ENCODE measurements at regions not wholly inside any gene's neighbourhood (a gene's known extent, or its start where the extent isn't known, plus 50 kb on each side); places are given as distances from the start of the nearest gene placed in this dataset.

DNA sequence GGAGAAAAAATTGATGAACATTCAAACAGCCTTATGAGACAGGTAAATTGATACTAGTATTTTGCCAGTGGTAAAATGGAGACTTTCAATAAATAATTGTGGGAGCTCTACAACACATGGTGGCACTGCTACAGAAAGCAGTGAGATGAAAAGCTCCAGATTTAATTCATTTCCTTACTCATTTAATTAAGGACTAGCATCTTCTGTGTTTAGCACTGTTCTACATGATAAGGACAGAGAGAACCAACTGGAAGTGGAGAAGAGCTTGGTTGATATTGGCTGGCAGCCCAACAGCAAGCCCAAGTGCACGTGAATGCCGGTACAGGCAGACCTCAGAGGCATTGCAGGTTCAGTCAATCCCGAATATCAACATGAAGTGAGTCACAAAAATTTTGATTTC is 470.4 kb upstream of the MYT1L start:
- DNase-seq (no peak), ATAC-seq (no peak)
- no peak overlapping the region for H3K27ac Mint-ChIP-seq
- peaks cover 0 to 17% (median 4%) of the 10 kb centered on the region in 9 donors for H3K9me3 Mint-ChIP-seq
- H3K36me3 Mint-ChIP-seq = peaks cover 0 to 4% (median 0%) of the 10 kb centered on the region in 3 donors
- H3K4me3 Mint-ChIP-seq = no peak overlapping the region
- POLR2A ChIA-PET = no interaction called here
- no peaks in the 10 kb centered on the region for H3K4me1 Mint-ChIP-seq
- H3K27me3 Mint-ChIP-seq = peaks cover 0 to 29% (median 3%) of the 10 kb centered on the region in 5 donors

GRCh38 chr2:2800697-2801096 is 469.6 kb upstream of the MYT1L start:
- POLR2A ChIA-PET = no interaction called here
- peaks cover 0 to 4% (median 0%) of the 10 kb centered on the region in 3 donors for H3K36me3 Mint-ChIP-seq
- peaks cover 0 to 17% (median 4%) of the 10 kb centered on the region in 9 donors for H3K9me3 Mint-ChIP-seq
- H3K27me3 Mint-ChIP-seq = peaks cover 0 to 29% (median 3%) of the 10 kb centered on the region in 5 donors
- no peak for DNase-seq
- H3K4me1 Mint-ChIP-seq = no peaks in the 10 kb centered on the region
- no peak overlapping the region for H3K4me3 Mint-ChIP-seq
- no peak overlapping the region for H3K27ac Mint-ChIP-seq
- no peak for ATAC-seq

GRCh38 chr2:2800001-2800400 is 468.9 kb upstream of the MYT1L start:
- POLR2A ChIA-PET = no interaction called here
- Mint-ChIP-seq H3K36me3 (peaks cover 0 to 4% (median 0%) of the 10 kb centered on the region in 3 donors), H3K4me3 (no peak overlapping the region), H3K9me3 (peaks cover 0 to 17% (median 4%) of the 10 kb centered on the region in 9 donors), H3K27ac (no peak overlapping the region), H3K27me3 (peaks cover 0 to 23% (median 3%) of the 10 kb centered on the region in 5 donors), H3K4me1 (no peaks in the 10 kb centered on the region)
- DNase-seq = no peak
- no peak for ATAC-seq

DNA sequence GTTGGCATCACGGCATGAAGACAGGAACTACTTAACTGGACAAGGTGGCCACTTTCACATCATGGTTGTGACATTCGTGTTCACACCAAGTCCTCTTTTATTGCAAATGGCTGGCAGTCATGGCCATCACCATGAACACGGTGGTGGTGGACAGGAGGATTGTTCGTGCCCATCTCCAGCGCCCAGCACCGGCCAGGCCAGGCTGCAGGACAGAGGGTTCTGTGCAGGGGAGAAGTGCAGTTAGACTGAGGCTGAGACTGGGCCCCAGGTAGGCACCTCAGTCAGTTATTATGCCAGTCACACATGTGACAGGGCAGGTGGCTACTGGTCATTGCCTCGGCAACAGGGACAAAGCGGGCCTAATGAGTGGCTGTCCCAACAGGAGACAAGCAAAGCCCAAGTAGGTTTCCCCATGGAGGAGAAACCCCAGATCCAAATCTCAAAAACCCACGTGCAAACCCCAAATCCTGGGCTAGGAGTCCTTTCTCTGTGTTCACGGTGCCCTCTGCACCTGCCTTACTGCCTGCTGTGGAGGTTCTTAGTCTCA is 468.1 kb upstream of the MYT1L start:
- peaks cover 0 to 17% (median 3%) of the 10 kb centered on the region in 9 donors for H3K9me3 Mint-ChIP-seq
- H3K36me3 Mint-ChIP-seq = peaks cover 0 to 4% (median 0%) of the 10 kb centered on the region in 3 donors
- no peak overlapping the region for H3K4me3 Mint-ChIP-seq
- POLR2A ChIA-PET = no interaction called here
- H3K27ac Mint-ChIP-seq = no peak overlapping the region
- H3K27me3 Mint-ChIP-seq = peaks cover 0 to 16% (median 0%) of the 10 kb centered on the region in 5 donors
- no peak for ATAC-seq
- no peaks in the 10 kb centered on the region for H3K4me1 Mint-ChIP-seq
- no peak for DNase-seq

GRCh38 chr2:2798337-2798736 is 467.3 kb upstream of the MYT1L start:
- POLR2A ChIA-PET = no interaction called here
- H3K4me3 Mint-ChIP-seq = no peak overlapping the region
- ATAC-seq (no peak), DNase-seq (no peak)
- peaks cover 0 to 17% (median 3%) of the 10 kb centered on the region in 9 donors for H3K9me3 Mint-ChIP-seq
- H3K36me3 Mint-ChIP-seq = peaks cover 0 to 8% (median 0%) of the 10 kb centered on the region in 3 donors
- peaks cover 0 to 16% (median 3%) of the 10 kb centered on the region in 5 donors for H3K27me3 Mint-ChIP-seq
- H3K4me1 Mint-ChIP-seq = no peaks in the 10 kb centered on the region
- no peak overlapping the region for H3K27ac Mint-ChIP-seq

- POLR2A ChIA-PET = no interaction called here
These were observed 466.7 kb upstream of the MYT1L start for GRCh38 chr2:2797797-2798196.

GRCh38 chr2:2796207-2796606 is 465.1 kb upstream of the MYT1L start:
- peaks cover 0 to 4% (median 0%) of the 10 kb centered on the region in 9 donors for H3K9me3 Mint-ChIP-seq
- POLR2A ChIA-PET = no interaction called here
- no peak overlapping the region for H3K27ac Mint-ChIP-seq
- DNase-seq = no peak
- no peaks in the 10 kb centered on the region for H3K4me1 Mint-ChIP-seq
- ATAC-seq = no peak
- H3K36me3 Mint-ChIP-seq = peaks cover 0 to 5% (median 0%) of the 10 kb centered on the region in 3 donors
- no peak overlapping the region for H3K4me3 Mint-ChIP-seq
- H3K27me3 Mint-ChIP-seq = peaks cover 0 to 32% (median 6%) of the 10 kb centered on the region in 5 donors

More at GRCh38 chr2:2797797-2798196, 466.7 kb upstream of the MYT1L start:
- Mint-ChIP-seq H3K36me3 (peaks cover 0 to 8% (median 0%) of the 10 kb centered on the region in 3 donors), H3K9me3 (peaks cover 0 to 13% (median 3%) of the 10 kb centered on the region in 9 donors), H3K27me3 (peaks cover 0 to 21% (median 6%) of the 10 kb centered on the region in 5 donors), H3K4me1 (no peaks in the 10 kb centered on the region), H3K27ac (no peak overlapping the region), H3K4me3 (no peak overlapping the region)
- DNase-seq (no peak), ATAC-seq (no peak)

- Mint-ChIP-seq H3K27me3 (peaks cover 0 to 35% (median 6%) of the 10 kb centered on the region in 5 donors), H3K9me3 (peaks cover 0 to 3% (median 0%) of the 10 kb centered on the region in 9 donors), H3K4me3 (no peak overlapping the region), H3K36me3 (peaks cover 0 to 5% (median 0%) of the 10 kb centered on the region in 3 donors), H3K27ac (no peak overlapping the region), H3K4me1 (no peaks in the 10 kb centered on the region)
- ATAC-seq = no peak
- no peak for DNase-seq
- POLR2A ChIA-PET = no interaction called here
These were observed 464.5 kb upstream of the MYT1L start for GRCh38 chr2:2795438-2796091.

- Mint-ChIP-seq H3K9me3 (no peaks in the 10 kb centered on the region), H3K4me3 (no peak overlapping the region), H3K27me3 (peaks cover 0 to 31% (median 9%) of the 10 kb centered on the region in 5 donors), H3K36me3 (peaks cover 0 to 5% (median 0%) of the 10 kb centered on the region in 3 donors), H3K4me1 (no peaks in the 10 kb centered on the region), H3K27ac (no peak overlapping the region)
- ATAC-seq (no peak), DNase-seq (no peak)
- POLR2A ChIA-PET = no interaction called here
These were observed 463.0 kb upstream of the MYT1L start for GRCh38 chr2:2793925-2794560.

DNA sequence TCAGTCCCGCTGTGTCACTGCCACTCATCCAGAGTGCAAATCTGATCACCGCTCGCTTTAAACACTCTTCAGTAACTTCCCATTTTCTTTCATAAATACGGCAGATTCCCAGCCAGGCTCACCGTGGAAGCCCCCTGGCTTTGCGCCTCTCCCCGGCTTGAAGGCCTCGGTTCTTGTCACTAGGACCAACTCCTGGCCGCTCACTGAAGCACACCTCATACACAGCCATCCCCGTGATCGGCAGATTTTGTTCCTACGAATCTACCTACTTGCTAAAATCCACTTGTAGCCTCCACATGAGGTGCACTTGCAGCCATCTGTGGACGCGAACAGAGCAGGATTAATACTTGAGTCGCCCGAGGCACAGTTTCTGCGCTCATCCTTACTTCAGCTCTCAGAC is 462.4 kb upstream of the MYT1L start:
- Mint-ChIP-seq H3K27ac (no peak overlapping the region), H3K4me3 (no peak overlapping the region), H3K4me1 (no peaks in the 10 kb centered on the region), H3K9me3 (no peaks in the 10 kb centered on the region), H3K36me3 (peaks cover 0 to 5% (median 0%) of the 10 kb centered on the region in 3 donors), H3K27me3 (peaks cover 0 to 30% (median 9%) of the 10 kb centered on the region in 5 donors)
- POLR2A ChIA-PET = no interaction called here
- DNase-seq (no peak), ATAC-seq (no peak)

DNA sequence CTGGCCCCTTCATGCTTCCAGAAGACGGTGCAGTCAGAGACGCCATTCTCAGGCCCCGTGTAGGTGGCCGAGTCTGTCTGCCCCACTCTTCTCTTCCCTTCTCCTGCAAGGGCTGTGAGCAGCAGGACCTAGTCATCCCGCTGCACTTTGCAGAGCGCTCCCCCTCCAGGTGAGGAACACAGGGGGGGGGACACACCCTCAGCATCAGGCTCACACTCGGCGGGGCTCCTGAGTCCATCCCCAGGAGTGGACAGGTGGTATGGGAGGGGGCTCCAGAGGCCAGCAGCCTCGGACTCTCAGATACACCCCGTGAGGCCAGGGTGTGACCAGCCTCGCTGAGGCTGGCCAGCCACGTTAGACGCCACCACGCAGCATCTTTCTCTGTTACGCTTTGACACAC is 460.5 kb upstream of the MYT1L start:
- Mint-ChIP-seq H3K9me3 (no peaks in the 10 kb centered on the region), H3K27me3 (peaks cover 0 to 30% (median 9%) of the 10 kb centered on the region in 5 donors)
- POLR2A ChIA-PET = no interaction called here

DNA sequence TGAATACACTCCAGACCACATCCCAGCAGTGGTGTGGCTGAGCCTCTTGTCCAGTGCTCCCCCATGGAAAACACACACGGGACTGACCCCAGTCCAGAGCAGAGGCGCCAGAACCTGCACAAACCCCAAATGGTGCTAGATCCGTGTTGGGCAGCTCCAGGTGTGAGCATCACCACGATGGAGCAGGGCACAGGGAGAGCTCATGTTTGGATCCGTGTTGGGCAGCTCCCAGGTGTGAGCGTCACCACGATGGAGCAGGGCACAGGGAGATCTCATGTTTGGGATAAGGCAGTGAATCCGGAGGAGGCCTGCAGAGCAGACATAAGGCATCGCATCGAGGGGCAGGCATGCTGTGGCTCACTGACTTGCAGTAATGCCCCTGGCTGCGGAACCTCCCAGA is 460.0 kb upstream of the MYT1L start:
- no peaks in the 10 kb centered on the region for H3K4me1 Mint-ChIP-seq
- peaks cover 0 to 5% (median 0%) of the 10 kb centered on the region in 3 donors for H3K36me3 Mint-ChIP-seq
- no peaks in the 10 kb centered on the region for H3K9me3 Mint-ChIP-seq
- POLR2A ChIA-PET = no interaction called here
- no peak overlapping the region for H3K27ac Mint-ChIP-seq
- no peak for ATAC-seq
- peaks cover 0 to 30% (median 9%) of the 10 kb centered on the region in 5 donors for H3K27me3 Mint-ChIP-seq
- DNase-seq = no peak
- H3K4me3 Mint-ChIP-seq = no peak overlapping the region

More for the DNA sequence above, 460.5 kb upstream of the MYT1L start:
- ATAC-seq (no peak), DNase-seq (no peak)
- peaks cover 0 to 5% (median 0%) of the 10 kb centered on the region in 3 donors for H3K36me3 Mint-ChIP-seq
- H3K4me1 Mint-ChIP-seq = no peaks in the 10 kb centered on the region
- H3K27ac Mint-ChIP-seq = no peak overlapping the region
- H3K4me3 Mint-ChIP-seq = no peak overlapping the region

DNA sequence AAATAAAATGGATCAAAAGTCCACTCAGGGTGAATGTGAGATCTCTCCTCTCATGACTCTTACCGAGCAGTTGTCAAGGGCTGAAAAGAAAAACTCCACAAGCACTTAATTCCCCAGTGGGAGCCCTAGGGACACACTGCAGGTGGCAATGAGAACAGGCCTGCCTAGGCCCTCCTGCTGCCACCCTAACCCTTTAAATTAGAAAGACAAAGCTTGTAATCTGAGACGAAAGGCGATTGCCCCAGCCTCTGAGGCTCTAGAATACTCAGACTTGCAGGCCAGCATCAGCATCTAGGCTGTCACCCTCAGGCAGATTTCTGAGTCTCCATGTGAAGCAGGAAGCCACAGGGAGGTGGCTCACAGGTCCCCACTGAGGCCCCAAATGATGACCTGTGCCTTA is 457.0 kb upstream of the MYT1L start:
- POLR2A ChIA-PET = no interaction called here
- no peak overlapping the region for H3K4me3 Mint-ChIP-seq
- ATAC-seq = no peak
- peak overlapping the region in 1 of 10 donors; percentile 22 for H3K27ac Mint-ChIP-seq
- H3K4me1 Mint-ChIP-seq = no peaks in the 10 kb centered on the region
- H3K36me3 Mint-ChIP-seq = no peaks in the 10 kb centered on the region
- H3K9me3 Mint-ChIP-seq = peaks cover 0 to 9% (median 0%) of the 10 kb centered on the region in 9 donors
- no peak for DNase-seq
- H3K27me3 Mint-ChIP-seq = peaks cover 0 to 38% (median 16%) of the 10 kb centered on the region in 5 donors

Measured in naive thymus-derived CD8-positive, alpha-beta T cell (primary cell).